ENCODE measurements at regions not wholly inside any gene's neighbourhood (a gene's known extent, or its start where the extent isn't known, plus 50 kb on each side); places are given as distances from the start of the nearest gene placed in this dataset.

DNA sequence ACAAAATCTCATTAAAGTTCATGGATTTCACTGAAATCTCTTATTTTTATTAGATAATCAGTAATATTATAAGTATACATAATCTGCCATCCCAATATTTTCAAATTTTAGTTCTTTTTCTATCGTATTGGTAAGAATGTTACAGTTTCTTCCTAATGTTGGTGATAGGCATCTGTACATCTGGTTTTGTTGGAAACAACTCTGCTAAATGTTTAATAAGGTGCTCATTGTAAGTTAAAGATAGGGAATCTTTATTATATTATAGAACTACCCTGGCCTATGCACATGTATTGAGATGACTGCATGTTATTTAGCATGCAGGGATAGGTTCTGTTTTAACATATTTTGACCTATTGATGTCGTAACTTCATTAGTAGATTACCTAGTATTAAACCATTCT, 188.6 kb upstream of the PRPS1L1 start:
- intact Hi-C loops (cut with DNase I): no loop called here
- WGBS, 4 donors: 87 to 95% (median 91%) methylated on average over 2 of the region's 2 CpGs
- Histone ChIP-seq H3K9me3 (replicated peaks in 1 of 3) (no peaks in the 10 kb centered on the region), H3K36me3 (replicated peaks in 1 of 2) (no peaks in the 10 kb centered on the region), H3K4me1 (replicated peaks in 1 of 2) (peaks cover 0 to 14% of the 10 kb centered on the region in 2 donors), H3K27me3 (no peaks in the 10 kb centered on the region), H3K27ac (no peak overlapping the region), H3K4me3 (no peak overlapping the region)
- TF ChIP-seq POLR2A (IDR thresholded peaks at IDR 0.05): no peak
- TF ChIP-seq, protein P1, sequence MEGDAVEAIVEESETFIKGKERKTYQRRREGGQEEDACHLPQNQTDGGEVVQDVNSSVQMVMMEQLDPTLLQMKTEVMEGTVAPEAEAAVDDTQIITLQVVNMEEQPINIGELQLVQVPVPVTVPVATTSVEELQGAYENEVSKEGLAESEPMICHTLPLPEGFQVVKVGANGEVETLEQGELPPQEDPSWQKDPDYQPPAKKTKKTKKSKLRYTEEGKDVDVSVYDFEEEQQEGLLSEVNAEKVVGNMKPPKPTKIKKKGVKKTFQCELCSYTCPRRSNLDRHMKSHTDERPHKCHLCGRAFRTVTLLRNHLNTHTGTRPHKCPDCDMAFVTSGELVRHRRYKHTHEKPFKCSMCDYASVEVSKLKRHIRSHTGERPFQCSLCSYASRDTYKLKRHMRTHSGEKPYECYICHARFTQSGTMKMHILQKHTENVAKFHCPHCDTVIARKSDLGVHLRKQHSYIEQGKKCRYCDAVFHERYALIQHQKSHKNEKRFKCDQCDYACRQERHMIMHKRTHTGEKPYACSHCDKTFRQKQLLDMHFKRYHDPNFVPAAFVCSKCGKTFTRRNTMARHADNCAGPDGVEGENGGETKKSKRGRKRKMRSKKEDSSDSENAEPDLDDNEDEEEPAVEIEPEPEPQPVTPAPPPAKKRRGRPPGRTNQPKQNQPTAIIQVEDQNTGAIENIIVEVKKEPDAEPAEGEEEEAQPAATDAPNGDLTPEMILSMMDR (IDR thresholded peaks at IDR 0.05): no peak
- DNase-seq: no peak

DNA sequence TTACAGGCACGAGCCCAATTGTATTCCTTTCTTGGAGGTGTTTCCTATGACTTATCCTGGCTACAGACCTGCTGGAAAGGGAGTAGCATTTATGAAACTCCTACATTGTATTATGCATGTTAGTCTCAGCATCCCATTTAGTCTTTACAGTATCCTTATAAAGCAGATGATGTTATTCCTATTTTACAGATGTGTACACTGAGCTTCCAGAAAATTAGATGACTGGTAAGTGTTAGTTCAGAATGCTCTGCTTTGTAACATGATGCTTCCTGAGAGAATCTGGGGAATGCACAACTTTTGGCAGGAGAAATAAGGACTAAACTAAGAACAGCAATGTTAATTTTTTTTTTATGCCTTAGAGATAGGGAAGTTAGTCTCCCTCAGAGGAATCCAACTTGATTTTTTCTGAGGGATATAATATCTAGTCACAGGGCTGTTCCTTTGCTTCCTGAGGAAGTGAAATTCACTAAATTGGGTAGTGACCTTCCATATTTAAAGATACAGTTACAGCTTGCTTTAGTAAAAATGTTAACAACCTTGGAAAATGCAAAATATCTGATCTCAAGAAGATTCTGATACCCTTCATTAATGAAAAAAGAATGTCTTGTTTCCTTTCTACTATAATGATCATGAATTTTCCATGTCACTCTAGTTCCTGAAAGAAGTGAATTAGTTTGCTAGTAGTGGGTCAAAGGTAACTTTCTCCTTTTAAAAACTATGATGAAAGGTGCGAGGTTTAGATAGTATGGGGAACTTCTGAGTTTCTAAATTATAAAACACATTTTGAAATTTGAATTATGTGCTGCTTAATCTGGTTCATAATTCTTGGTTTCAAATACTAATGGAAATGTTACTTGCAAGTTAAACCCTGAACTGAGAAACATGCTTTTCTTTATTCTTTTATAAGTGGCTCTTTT, 194.0 kb upstream of the PRPS1L1 start:
- 48 to 69% (median 60%) methylated on average over 2 of the region's 2 CpGs for whole genome bisulfite sequencing, 4 donors
- TF ChIP-seq POLR2A (IDR thresholded peaks at IDR 0.05): no peak
- H3K36me3 ChIP-seq (replicated peaks in 1 of 2): no peaks in the 10 kb centered on the region
- no peaks in the 10 kb centered on the region for H3K9me3 ChIP-seq (replicated peaks in 1 of 3)
- H3K27ac ChIP-seq: peak overlapping the region in 2 of 5 donors; percentile 27 to 29
- peaks cover 0 to 15% of the 10 kb centered on the region in 2 donors for H3K4me1 ChIP-seq (replicated peaks in 1 of 2)
- no peak overlapping the region for H3K4me3 ChIP-seq
- no peak for DNase-seq
- intact Hi-C loops (cut with DNase I): no loop called here
- H3K27me3 ChIP-seq: no peaks in the 10 kb centered on the region

DNA sequence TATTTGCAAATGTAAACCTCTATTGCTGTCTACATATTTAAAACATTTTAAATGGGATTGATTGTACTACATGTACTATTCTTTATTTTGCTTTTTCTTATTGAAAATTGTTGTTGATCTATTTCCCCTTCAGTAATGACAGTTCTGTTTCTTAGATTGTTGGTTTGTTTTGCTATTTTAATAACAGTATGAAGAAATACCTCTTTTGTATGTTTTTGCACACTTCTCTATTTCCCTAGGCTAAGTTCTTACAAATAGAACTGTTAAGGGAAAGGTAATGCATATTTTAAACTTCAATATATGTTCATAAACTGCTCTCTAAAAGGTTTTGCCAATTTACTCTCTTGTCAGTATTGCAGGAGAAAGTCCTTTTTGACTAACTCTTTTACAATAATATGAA, 195.0 kb upstream of the PRPS1L1 start:
- H3K4me1 ChIP-seq (replicated peaks in 1 of 2): peaks cover 0 to 15% of the 10 kb centered on the region in 2 donors
- no peaks in the 10 kb centered on the region for H3K9me3 ChIP-seq (replicated peaks in 1 of 3)
- no peaks in the 10 kb centered on the region for H3K27me3 ChIP-seq
- H3K36me3 ChIP-seq (replicated peaks in 1 of 2): no peaks in the 10 kb centered on the region
- H3K27ac ChIP-seq: no peak overlapping the region
- no peak overlapping the region for H3K4me3 ChIP-seq
- no peak for TF ChIP-seq POLR2A (IDR thresholded peaks at IDR 0.05)
- TF ChIP-seq, protein P1 (IDR thresholded peaks at IDR 0.05): no peak
- no peak for DNase-seq
- intact Hi-C loops (cut with DNase I): no loop called here

DNA sequence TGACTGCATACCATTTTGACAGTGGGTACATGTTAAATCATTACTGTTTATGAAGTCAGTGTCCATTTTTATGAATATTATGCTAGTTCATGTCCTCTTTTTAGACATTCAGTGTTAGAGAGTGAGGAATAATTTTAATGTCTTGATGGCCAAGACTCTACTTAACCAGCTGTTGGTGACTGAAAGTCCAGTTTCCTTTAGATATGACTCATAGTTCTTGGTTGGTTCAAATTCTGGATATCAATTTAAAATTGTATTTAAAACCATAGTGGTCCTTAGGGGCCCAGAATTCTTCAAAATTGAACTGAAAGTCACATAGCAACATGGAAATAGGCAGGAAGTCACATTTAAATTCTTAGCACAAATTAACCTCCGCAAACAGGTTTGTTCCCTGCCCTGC, 196.5 kb upstream of the PRPS1L1 start:
- H3K27ac ChIP-seq: no peak overlapping the region
- H3K4me3 ChIP-seq: no peak overlapping the region
- intact Hi-C loops (cut with DNase I): no loop called here
- TF ChIP-seq, protein P1 (IDR thresholded peaks at IDR 0.05): no peak
- no peak for TF ChIP-seq POLR2A (IDR thresholded peaks at IDR 0.05)
- peaks cover 0 to 19% of the 10 kb centered on the region in 2 donors for H3K4me1 ChIP-seq (replicated peaks in 1 of 2)
- no peak for DNase-seq
- H3K36me3 ChIP-seq (replicated peaks in 1 of 2): no peaks in the 10 kb centered on the region
- H3K27me3 ChIP-seq: no peaks in the 10 kb centered on the region
- no peaks in the 10 kb centered on the region for H3K9me3 ChIP-seq (replicated peaks in 1 of 3)
- WGBS, 4 donors: 74 to 94% (median 91%) methylated on average over 1 of the region's 1 CpG

DNA sequence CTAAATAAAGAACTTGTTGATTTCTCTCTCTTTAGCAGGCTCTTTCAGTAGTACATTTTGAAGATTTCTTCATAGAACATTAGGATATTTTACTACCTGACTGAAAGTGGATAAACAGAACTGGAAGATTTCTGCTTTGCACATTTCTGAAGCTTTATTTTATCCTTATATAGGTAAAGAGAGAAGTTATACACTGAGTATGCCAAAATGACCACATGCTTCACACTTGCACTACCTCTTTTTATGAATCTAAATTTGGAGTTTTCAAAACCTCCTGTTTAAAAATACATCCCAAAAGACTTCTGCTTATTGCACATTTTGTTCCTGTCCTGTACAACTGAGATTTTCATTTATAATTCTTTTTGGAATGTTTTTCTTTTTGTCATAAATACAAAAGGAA, 197.4 kb upstream of the PRPS1L1 start:
- TF ChIP-seq POLR2A (IDR thresholded peaks at IDR 0.05): no peak
- TF ChIP-seq, protein P1 (IDR thresholded peaks at IDR 0.05): no peak
- no peaks in the 10 kb centered on the region for H3K9me3 ChIP-seq (replicated peaks in 1 of 3)
- no peak overlapping the region for H3K4me3 ChIP-seq
- no peak for DNase-seq
- intact Hi-C loops (cut with DNase I): no loop called here
- no peak overlapping the region for H3K27ac ChIP-seq
- H3K36me3 ChIP-seq (replicated peaks in 1 of 2): no peaks in the 10 kb centered on the region
- H3K4me1 ChIP-seq (replicated peaks in 1 of 2): peaks cover 0 to 19% of the 10 kb centered on the region in 2 donors
- H3K27me3 ChIP-seq: no peaks in the 10 kb centered on the region
